ENCODE measurements at regions not wholly inside any gene's neighbourhood (a gene's known extent, or its start where the extent isn't known, plus 50 kb on each side); places are given as distances from the start of the nearest gene placed in this dataset.

- DNase-seq: no peak
Observed at GRCh38 chr6:65852369-65852852, 145.4 kb upstream of the EYS start.

GRCh38 chr6:65830151-65830550, 123.1 kb upstream of the EYS start:
- DNase-seq: no peak

GRCh38 chr6:65819152-65819551, 112.1 kb upstream of the EYS start:
- DNase-seq: no peak

- no peak for DNase-seq
Observed at GRCh38 chr6:65818576-65818975, 111.5 kb upstream of the EYS start.

- DNase-seq: no peak
Observed at GRCh38 chr6:65816991-65817390, 110.0 kb upstream of the EYS start.

- DNase-seq: no peak
Observed at GRCh38 chr6:65814071-65814470, 107.0 kb upstream of the EYS start.

GRCh38 chr6:65803186-65803585, 96.2 kb upstream of the EYS start:
- DNase-seq: no peak

GRCh38 chr6:65799389-65799788, 92.4 kb upstream of the EYS start:
- DNase-seq: no peak

- DNase-seq: no peak
Observed at GRCh38 chr6:65798280-65799014, 91.4 kb upstream of the EYS start.

- DNase-seq: no peak
Observed at GRCh38 chr6:65790666-65791065, 83.6 kb upstream of the EYS start.

GRCh38 chr6:65787787-65788186, 80.8 kb upstream of the EYS start:
- no peak for DNase-seq

- DNase-seq: no peak
Observed at GRCh38 chr6:65786815-65787214, 79.8 kb upstream of the EYS start.

- DNase-seq: no peak
Observed at GRCh38 chr6:65780691-65781090, 73.7 kb upstream of the EYS start.

GRCh38 chr6:65776332-65776731, 69.3 kb upstream of the EYS start:
- no peak for DNase-seq

- no peak for DNase-seq
Observed at GRCh38 chr6:65771946-65772345, 64.9 kb upstream of the EYS start.

GRCh38 chr6:65761890-65762289, 54.9 kb upstream of the EYS start:
- no peak for DNase-seq

GRCh38 chr6:65760285-65760684, 53.3 kb upstream of the EYS start:
- DNase-seq: no peak

Measured in NCI-H524 treated with DMSO at 0.1 percent for 48 hours (cell line).